ENCODE measurements at regions not wholly inside any gene's neighbourhood (a gene's known extent, or its start where the extent isn't known, plus 50 kb on each side); places are given as distances from the start of the nearest gene placed in this dataset.

- Histone ChIP-seq H3K27me3 (no peaks in the 10 kb centered on the region), H3K4me3 (no peak overlapping the region), H3K4me1 (no peaks in the 10 kb centered on the region), H3K9me3 (no peaks in the 10 kb centered on the region), H3K27ac (no peak overlapping the region), H3K36me3 (no peaks in the 10 kb centered on the region)
- intact Hi-C loops (cut with DNase I), result no loop called here
- no peak for DNase-seq (ENCODE audit: extremely low spot score in 2 of 2)
- TF ChIP-seq POLR2AphosphoS5 (IDR thresholded peaks at IDR 0.05; ENCODE audit: insufficient read depth in 1 of 2, low read depth in 1 of 2) (no peak), CTCF (IDR thresholded peaks at IDR 0.05) (no peak), POLR2A (IDR thresholded peaks at IDR 0.05) (no peak)
These were observed 944.7 kb upstream of the NDST4 start for GRCh38 chr4:116058129-116058528.

GRCh38 chr4:116055857-116056827, 942.7 kb upstream of the NDST4 start:
- TF ChIP-seq POLR2A (IDR thresholded peaks at IDR 0.05) (no peak), POLR2AphosphoS5 (IDR thresholded peaks at IDR 0.05; ENCODE audit: insufficient read depth in 1 of 2, low read depth in 1 of 2) (no peak), CTCF (IDR thresholded peaks at IDR 0.05) (no peak)

GRCh38 chr4:116027311-116027710, 913.9 kb upstream of the NDST4 start:
- intact Hi-C loops (cut with DNase I), result no loop called here
- Histone ChIP-seq H3K9me3 (no peaks in the 10 kb centered on the region), H3K4me1 (no peaks in the 10 kb centered on the region), H3K27me3 (no peaks in the 10 kb centered on the region), H3K36me3 (no peaks in the 10 kb centered on the region), H3K4me3 (no peak overlapping the region), H3K27ac (no peak overlapping the region)
- TF ChIP-seq POLR2AphosphoS5 (IDR thresholded peaks at IDR 0.05; ENCODE audit: insufficient read depth in 1 of 2, low read depth in 1 of 2) (no peak), CTCF (IDR thresholded peaks at IDR 0.05) (no peak), POLR2A (IDR thresholded peaks at IDR 0.05) (no peak)
- no peak for DNase-seq (ENCODE audit: extremely low spot score in 2 of 2)

More at GRCh38 chr4:116055857-116056827, 942.7 kb upstream of the NDST4 start:
- Histone ChIP-seq H3K4me1 (no peaks in the 10 kb centered on the region), H3K27me3 (no peaks in the 10 kb centered on the region), H3K36me3 (no peaks in the 10 kb centered on the region), H3K4me3 (no peak overlapping the region), H3K9me3 (no peaks in the 10 kb centered on the region), H3K27ac (no peak overlapping the region)
- DNase-seq (ENCODE audit: extremely low spot score in 2 of 2), result no peak
- intact Hi-C loops (cut with DNase I), result no loop called here

DNA sequence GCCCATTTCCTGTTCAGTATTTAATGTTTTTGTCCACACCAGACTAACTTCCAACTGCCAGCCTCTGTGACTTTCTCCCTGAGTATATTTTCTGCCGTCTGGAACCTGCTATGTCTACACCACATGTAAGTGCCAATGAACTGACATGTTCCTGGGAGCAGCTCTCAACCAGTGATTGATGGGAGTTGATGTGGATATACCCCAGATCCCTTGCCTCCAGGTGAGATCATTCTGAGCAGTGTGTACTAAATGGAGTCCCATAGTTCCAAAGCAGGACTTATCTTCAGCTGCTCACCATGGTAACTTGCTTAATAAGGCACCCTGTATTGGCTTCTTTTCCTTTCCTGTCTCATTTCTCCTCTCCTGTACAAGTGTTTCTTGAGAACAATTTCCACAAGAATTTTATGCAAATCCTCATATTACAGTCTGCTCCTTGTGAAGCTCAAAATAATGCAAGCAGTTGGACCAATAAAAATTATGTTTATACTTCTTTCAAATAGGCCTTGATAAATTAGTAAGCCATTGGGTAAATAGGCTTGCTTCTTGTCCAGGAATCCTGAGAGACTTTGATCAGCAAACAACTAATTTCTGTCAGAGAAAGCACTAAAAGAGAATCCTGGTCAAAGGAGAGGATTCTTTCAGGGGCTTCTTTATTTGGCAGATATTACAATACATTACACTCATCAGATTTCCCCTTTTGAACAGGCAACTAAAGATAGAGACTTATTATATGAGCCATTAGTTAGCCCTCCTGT, 911.7 kb upstream of the NDST4 start:
- Histone ChIP-seq H3K27me3 (no peaks in the 10 kb centered on the region), H3K27ac (no peak overlapping the region), H3K4me3 (no peak overlapping the region), H3K36me3 (no peaks in the 10 kb centered on the region), H3K9me3 (no peaks in the 10 kb centered on the region), H3K4me1 (no peaks in the 10 kb centered on the region)
- DNase-seq (ENCODE audit: extremely low spot score in 2 of 2), result no peak
- intact Hi-C loops (cut with DNase I), result no loop called here
- TF ChIP-seq CTCF (IDR thresholded peaks at IDR 0.05), result no peak
- TF ChIP-seq POLR2AphosphoS5 (IDR thresholded peaks at IDR 0.05; ENCODE audit: insufficient read depth in 1 of 2, low read depth in 1 of 2), result no peak
- TF ChIP-seq POLR2A (IDR thresholded peaks at IDR 0.05), result no peak

Data from vagina (tissue), 2 donors.